HG03457 (cell line): ENCODE measurements at regions not wholly inside any gene's neighbourhood (a gene's known extent, or its start where the extent isn't known, plus 50 kb on each side); places are given as distances from the start of the nearest gene placed in this dataset.

Source experiments
- ATAC-seq: cut with Tn5 transposase; IDR thresholded peaks from one replicate; pipeline ENCODE4 v1.9.1; 2021; ENCODE audit warnings: moderate number of reproducible peaks; ENCODE audit not compliant: unreplicated experiment

GRCh38 chr5:164002628-164003027, 497.2 kb downstream of the MAT2B start:
- ATAC-seq, result no peak

GRCh38 chr5:164005071-164005470, 499.7 kb downstream of the MAT2B start:
- no peak for ATAC-seq

- ATAC-seq, result no peak
Observed at GRCh38 chr5:164007064-164007463, 501.6 kb downstream of the MAT2B start.

GRCh38 chr5:164009621-164010020, 504.2 kb downstream of the MAT2B start:
- no peak for ATAC-seq

- no peak for ATAC-seq
Observed at GRCh38 chr5:164010900-164011299, 505.5 kb downstream of the MAT2B start.

- ATAC-seq, result no peak
Observed at GRCh38 chr5:164012371-164012770, 507.0 kb downstream of the MAT2B start.

GRCh38 chr5:164013077-164013670, 507.8 kb downstream of the MAT2B start:
- ATAC-seq, result peak; percentile 75

- ATAC-seq, result no peak
Observed at GRCh38 chr5:164020116-164020515, 514.7 kb downstream of the MAT2B start.

- no peak for ATAC-seq
Observed at GRCh38 chr5:164027738-164028137, 522.3 kb downstream of the MAT2B start.

- ATAC-seq, result no peak
Observed at GRCh38 chr5:164038128-164038783, 532.8 kb downstream of the MAT2B start.

- no peak for ATAC-seq
Observed at GRCh38 chr5:164041105-164041504, 535.7 kb downstream of the MAT2B start.

GRCh38 chr5:164048359-164048926, 543.0 kb downstream of the MAT2B start:
- no peak for ATAC-seq

- ATAC-seq, result no peak
Observed at GRCh38 chr5:164051745-164052144, 546.3 kb downstream of the MAT2B start.

GRCh38 chr5:164052536-164053093, 547.2 kb downstream of the MAT2B start:
- no peak for ATAC-seq

GRCh38 chr5:164053123-164053522, 547.7 kb downstream of the MAT2B start:
- ATAC-seq, result no peak

- ATAC-seq, result no peak
Observed at GRCh38 chr5:164054461-164054860, 549.0 kb downstream of the MAT2B start.

GRCh38 chr5:164057121-164057520, 551.7 kb downstream of the MAT2B start:
- ATAC-seq, result no peak

- no peak for ATAC-seq
Observed at GRCh38 chr5:164058621-164059020, 553.2 kb downstream of the MAT2B start.

GRCh38 chr5:164059471-164059870, 554.1 kb downstream of the MAT2B start:
- ATAC-seq, result no peak

GRCh38 chr5:164060786-164061355, 555.5 kb downstream of the MAT2B start:
- no peak for ATAC-seq

- ATAC-seq, result no peak
Observed at GRCh38 chr5:164062304-164062703, 556.9 kb downstream of the MAT2B start.

- no peak for ATAC-seq
Observed at GRCh38 chr5:164065266-164065665, 559.8 kb downstream of the MAT2B start.
